ENCODE measurements at regions not wholly inside any gene's neighbourhood (a gene's known extent, or its start where the extent isn't known, plus 50 kb on each side); places are given as distances from the start of the nearest gene placed in this dataset.

DNA sequence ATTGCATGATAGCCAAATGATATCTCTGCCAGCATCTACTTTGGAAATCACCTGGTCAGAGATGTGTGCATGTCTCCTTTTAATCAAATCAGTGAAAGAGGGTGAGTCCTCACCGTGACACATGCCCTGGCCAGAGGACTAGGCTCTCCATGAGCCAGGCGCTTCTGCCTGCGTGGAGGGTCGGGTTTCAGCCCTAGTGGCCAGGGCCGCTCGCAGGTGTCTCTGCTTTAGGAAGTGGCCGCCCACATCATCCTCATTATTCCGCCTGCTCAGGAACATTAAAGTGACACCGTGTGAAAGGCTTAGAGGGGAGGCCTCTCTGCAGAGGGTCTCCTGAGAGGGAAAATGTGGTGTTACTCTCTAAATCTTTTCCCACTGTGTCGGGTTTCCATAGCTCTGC lies 173.6 kb upstream of the PRKCQ start:
- H3K9me3 ChIP-seq (ENCODE audit: low read length): no peaks in the 10 kb centered on the region
- no TSS peak for BruUV-seq (replicated peaks)
- H3K27me3 ChIP-seq (ENCODE audit: control insufficient read depth in 1 of 2, insufficient read depth in 2 of 2, low read length in 2 of 2): no peaks in the 10 kb centered on the region
- no peaks in the 10 kb centered on the region for H3K4me1 ChIP-seq (ENCODE audit: insufficient read depth, low read length)
- intact Hi-C loops (cut with micrococcal nuclease; ENCODE audit: unreplicated experiment): no loop called here
- 15% methylated on average over 10 of the region's 10 CpGs for WGBS (ENCODE audit: low lambda C conversion rate)
- no peaks in the 10 kb centered on the region for H3K79me2 ChIP-seq (ENCODE audit: insufficient read depth, low read length)
- TF ChIP-seq ZNF569 (CRISPR knock-in tag; IDR thresholded peaks at IDR 0.05; ENCODE audit: borderline replicate concordance): no peak
- no peak for TF ChIP-seq POLR2AphosphoS2 (IDR thresholded peaks at IDR 0.05; ENCODE audit: low read depth, low read length)
- TF ChIP-seq ZNF431 (CRISPR knock-in tag; IDR thresholded peaks at IDR 0.05; ENCODE audit: borderline replicate concordance, low read depth): no peak
- no peak for TF ChIP-seq MLLT10 (CRISPR knock-in tag; IDR thresholded peaks at IDR 0.05)
- TF ChIP-seq ZNF616 (CRISPR knock-in tag; IDR thresholded peaks at IDR 0.05; ENCODE audit: low read depth): no peak
- TF ChIP-seq ZNF589 (CRISPR knock-in tag; conservative IDR thresholded peaks at IDR 0.05): no peak
- TF ChIP-seq ZNF652 (CRISPR knock-in tag; IDR thresholded peaks at IDR 0.05; ENCODE audit: borderline replicate concordance, low read depth): no peak
- TF ChIP-seq, protein P1, sequence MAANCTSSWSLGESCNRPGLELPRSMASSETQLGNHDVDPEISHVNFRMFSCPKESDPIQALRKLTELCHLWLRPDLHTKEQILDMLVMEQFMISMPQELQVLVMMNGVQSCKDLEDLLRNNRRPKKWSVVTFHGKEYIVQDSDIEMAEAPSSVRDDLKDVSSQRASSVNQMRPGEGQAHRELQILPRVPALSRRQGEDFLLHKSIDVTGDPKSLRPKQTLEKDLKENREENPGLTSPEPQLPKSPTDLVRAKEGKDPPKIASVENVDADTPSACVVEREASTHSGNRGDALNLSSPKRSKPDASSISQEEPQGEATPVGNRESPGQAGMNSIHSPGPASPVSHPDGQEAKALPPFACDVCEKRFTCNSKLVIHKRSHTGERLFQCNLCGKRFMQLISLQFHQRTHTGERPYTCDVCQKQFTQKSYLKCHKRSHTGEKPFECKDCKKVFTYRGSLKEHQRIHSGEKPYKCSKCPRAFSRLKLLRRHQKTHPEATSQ (CRISPR knock-in tag; IDR thresholded peaks at IDR 0.05; ENCODE audit: borderline replicate concordance): no peak
- TF ChIP-seq, protein P2, sequence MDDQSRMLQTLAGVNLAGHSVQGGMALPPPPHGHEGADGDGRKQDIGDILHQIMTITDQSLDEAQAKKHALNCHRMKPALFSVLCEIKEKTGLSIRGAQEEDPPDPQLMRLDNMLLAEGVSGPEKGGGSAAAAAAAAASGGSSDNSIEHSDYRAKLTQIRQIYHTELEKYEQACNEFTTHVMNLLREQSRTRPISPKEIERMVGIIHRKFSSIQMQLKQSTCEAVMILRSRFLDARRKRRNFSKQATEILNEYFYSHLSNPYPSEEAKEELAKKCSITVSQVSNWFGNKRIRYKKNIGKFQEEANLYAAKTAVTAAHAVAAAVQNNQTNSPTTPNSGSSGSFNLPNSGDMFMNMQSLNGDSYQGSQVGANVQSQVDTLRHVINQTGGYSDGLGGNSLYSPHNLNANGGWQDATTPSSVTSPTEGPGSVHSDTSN (CRISPR knock-in tag; IDR thresholded peaks at IDR 0.05; ENCODE audit: borderline replicate concordance): no peak
- TF ChIP-seq, protein P3, sequence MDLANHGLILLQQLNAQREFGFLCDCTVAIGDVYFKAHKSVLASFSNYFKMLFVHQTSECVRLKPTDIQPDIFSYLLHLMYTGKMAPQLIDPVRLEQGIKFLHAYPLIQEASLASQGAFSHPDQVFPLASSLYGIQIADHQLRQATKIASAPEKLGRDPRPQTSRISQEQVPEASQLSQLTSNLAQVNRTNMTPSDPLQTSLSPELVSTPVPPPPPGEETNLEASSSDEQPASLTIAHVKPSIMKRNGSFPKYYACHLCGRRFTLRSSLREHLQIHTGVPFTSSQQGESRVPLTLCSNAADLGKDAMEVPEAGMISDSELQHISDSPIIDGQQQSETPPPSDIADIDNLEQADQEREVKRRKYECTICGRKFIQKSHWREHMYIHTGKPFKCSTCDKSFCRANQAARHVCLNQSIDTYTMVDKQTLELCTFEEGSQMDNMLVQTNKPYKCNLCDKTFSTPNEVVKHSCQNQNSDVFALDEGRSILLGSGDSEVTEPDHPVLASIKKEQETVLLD (CRISPR knock-in tag; IDR thresholded peaks at IDR 0.05; ENCODE audit: low read depth): no peak
- no peak for TF ChIP-seq FOXC1 (CRISPR knock-in tag; IDR thresholded peaks at IDR 0.05; ENCODE audit: borderline replicate concordance)
- H4K20me1 ChIP-seq (ENCODE audit: insufficient read depth, low read length): no peaks in the 10 kb centered on the region
- H3K36me3 ChIP-seq (replicated peaks in 1 of 2; ENCODE audit: control insufficient read depth in 1 of 2, insufficient read depth in 2 of 2, low read length in 2 of 2): no peaks in the 10 kb centered on the region
- CTCF ChIA-PET (ENCODE audit: low intra/inter-chr PET ratio, low total read pairs): no interaction called here
- FAIRE-seq (no peak), DNase-seq (ENCODE audit: low spot score) (no peak), ATAC-seq (no peak)
- H3K27ac ChIP-seq (ENCODE audit: extremely low read length, insufficient read depth, low read length): no peak overlapping the region
- no peak overlapping the region for H3K4me3 ChIP-seq (replicated peaks in 1 of 3; ENCODE audit: insufficient read depth in 1 of 3, low read depth in 2 of 3, low read length in 3 of 3)
- H2AFZ ChIP-seq (ENCODE audit: low read length): no peak overlapping the region
- H3K4me2 ChIP-seq (ENCODE audit: low read depth, low read length): no peak overlapping the region
- in situ Hi-C loops (cut with HindIII; ENCODE audit: extremely low pct_ligation_motif_present, low pct_unique_long_range_greater_than_20kb): no loop called here
- POLR2A ChIA-PET: no interaction called here
- no peak overlapping the region for H3K9ac ChIP-seq (ENCODE audit: insufficient read depth, low read depth, low read length)
